ENCODE measurements at regions not wholly inside any gene's neighbourhood (a gene's known extent, or its start where the extent isn't known, plus 50 kb on each side); places are given as distances from the start of the nearest gene placed in this dataset.

DNA sequence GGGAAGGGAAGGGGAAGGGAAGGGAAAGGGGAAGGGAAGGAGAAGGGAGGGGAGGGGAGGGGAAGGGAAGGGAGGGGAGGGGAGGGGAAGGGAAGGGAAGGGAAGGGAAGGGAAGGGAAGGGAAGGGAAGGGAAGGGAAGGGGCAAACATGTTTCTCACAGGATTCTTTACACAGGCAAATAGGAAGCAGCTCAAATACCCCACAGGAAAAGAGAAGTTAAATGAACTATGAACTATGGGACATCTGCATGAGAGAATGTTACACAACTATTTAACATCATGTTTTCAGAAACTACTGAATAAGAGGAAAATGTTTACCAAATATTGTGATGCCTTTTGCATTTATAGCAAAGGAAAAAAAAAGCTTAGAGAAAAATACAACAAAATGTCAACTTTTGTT lies 125.4 kb upstream of the SLC30A5 start:
- H3K36me3 ChIP-seq (ENCODE audit: low read depth): no peaks in the 10 kb centered on the region
- H3K27ac ChIP-seq (ENCODE audit: poor library complexity, severe bottlenecking): no peak overlapping the region
- TF ChIP-seq, protein P1, sequence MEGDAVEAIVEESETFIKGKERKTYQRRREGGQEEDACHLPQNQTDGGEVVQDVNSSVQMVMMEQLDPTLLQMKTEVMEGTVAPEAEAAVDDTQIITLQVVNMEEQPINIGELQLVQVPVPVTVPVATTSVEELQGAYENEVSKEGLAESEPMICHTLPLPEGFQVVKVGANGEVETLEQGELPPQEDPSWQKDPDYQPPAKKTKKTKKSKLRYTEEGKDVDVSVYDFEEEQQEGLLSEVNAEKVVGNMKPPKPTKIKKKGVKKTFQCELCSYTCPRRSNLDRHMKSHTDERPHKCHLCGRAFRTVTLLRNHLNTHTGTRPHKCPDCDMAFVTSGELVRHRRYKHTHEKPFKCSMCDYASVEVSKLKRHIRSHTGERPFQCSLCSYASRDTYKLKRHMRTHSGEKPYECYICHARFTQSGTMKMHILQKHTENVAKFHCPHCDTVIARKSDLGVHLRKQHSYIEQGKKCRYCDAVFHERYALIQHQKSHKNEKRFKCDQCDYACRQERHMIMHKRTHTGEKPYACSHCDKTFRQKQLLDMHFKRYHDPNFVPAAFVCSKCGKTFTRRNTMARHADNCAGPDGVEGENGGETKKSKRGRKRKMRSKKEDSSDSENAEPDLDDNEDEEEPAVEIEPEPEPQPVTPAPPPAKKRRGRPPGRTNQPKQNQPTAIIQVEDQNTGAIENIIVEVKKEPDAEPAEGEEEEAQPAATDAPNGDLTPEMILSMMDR (IDR thresholded peaks at IDR 0.05; ENCODE audit: poor library complexity, severe bottlenecking): no peak
- DNase-seq (ENCODE audit: low spot score) (no peak), ATAC-seq (ENCODE audit: low read depth) (no peak)
- H3K9me3 ChIP-seq (ENCODE audit: severe bottlenecking): no peaks in the 10 kb centered on the region
- no peaks in the 10 kb centered on the region for H3K4me1 ChIP-seq (ENCODE audit: insufficient read depth, poor library complexity, severe bottlenecking)
- no peaks in the 10 kb centered on the region for H3K27me3 ChIP-seq (ENCODE audit: insufficient read depth, poor library complexity, severe bottlenecking)
- no peak overlapping the region for H3K4me3 ChIP-seq (ENCODE audit: severe bottlenecking)

DNA sequence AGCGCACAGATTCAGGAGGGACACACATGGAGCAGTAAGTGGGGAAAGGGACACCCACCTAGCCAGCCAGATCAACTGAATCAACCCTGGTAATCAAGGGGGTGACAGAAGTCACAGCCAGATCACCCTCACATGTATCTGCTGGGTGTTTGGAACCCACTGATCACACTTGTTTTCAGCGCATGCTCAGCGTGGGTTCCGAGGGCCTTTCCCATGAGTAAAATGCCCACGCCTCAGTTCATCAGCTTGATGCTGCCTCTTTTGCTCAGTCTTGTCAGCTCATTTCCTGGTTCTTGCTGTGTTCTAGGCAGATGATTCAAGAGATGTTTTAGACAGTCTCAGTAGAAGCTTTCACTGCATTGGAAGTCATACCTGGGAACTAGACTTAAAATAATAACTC lies 123.2 kb upstream of the SLC30A5 start:
- H3K9me3 ChIP-seq (ENCODE audit: severe bottlenecking): no peaks in the 10 kb centered on the region
- TF ChIP-seq, protein P1 (IDR thresholded peaks at IDR 0.05; ENCODE audit: poor library complexity, severe bottlenecking): no peak
- no peak for DNase-seq (ENCODE audit: low spot score)
- no peaks in the 10 kb centered on the region for H3K27me3 ChIP-seq (ENCODE audit: insufficient read depth, poor library complexity, severe bottlenecking)
- ATAC-seq (ENCODE audit: low read depth): no peak
- H3K4me3 ChIP-seq (ENCODE audit: severe bottlenecking): no peak overlapping the region
- H3K4me1 ChIP-seq (ENCODE audit: insufficient read depth, poor library complexity, severe bottlenecking): no peaks in the 10 kb centered on the region
- no peaks in the 10 kb centered on the region for H3K36me3 ChIP-seq (ENCODE audit: low read depth)
- no peak overlapping the region for H3K27ac ChIP-seq (ENCODE audit: poor library complexity, severe bottlenecking)

DNA sequence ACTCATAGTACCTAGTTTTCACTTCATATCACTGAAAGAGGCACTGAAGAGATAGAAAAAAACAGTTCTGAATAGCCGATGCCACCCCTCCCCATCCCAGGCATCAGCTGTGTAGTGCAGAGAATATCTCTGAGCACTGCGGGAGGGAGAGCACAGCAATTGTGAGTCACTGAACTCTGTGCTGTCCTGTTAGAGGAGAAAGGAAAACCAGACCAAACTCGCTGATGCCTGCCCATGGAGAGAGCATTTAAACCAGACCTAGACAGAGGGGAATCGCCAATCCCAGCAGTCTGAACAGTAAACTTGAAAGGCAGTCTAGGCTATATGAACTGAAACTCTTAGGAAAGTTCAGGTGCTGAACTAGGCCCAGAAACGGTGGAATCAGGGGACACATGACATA lies 120.1 kb upstream of the SLC30A5 start:
- H3K4me1 ChIP-seq (ENCODE audit: insufficient read depth, poor library complexity, severe bottlenecking): no peaks in the 10 kb centered on the region
- no peaks in the 10 kb centered on the region for H3K36me3 ChIP-seq (ENCODE audit: low read depth)
- H3K4me3 ChIP-seq (ENCODE audit: severe bottlenecking): no peak overlapping the region
- H3K9me3 ChIP-seq (ENCODE audit: severe bottlenecking): no peaks in the 10 kb centered on the region
- ATAC-seq (ENCODE audit: low read depth): no peak
- TF ChIP-seq, protein P1 (IDR thresholded peaks at IDR 0.05; ENCODE audit: poor library complexity, severe bottlenecking): no peak
- no peak overlapping the region for H3K27ac ChIP-seq (ENCODE audit: poor library complexity, severe bottlenecking)
- DNase-seq (ENCODE audit: low spot score): no peak
- no peaks in the 10 kb centered on the region for H3K27me3 ChIP-seq (ENCODE audit: insufficient read depth, poor library complexity, severe bottlenecking)

DNA sequence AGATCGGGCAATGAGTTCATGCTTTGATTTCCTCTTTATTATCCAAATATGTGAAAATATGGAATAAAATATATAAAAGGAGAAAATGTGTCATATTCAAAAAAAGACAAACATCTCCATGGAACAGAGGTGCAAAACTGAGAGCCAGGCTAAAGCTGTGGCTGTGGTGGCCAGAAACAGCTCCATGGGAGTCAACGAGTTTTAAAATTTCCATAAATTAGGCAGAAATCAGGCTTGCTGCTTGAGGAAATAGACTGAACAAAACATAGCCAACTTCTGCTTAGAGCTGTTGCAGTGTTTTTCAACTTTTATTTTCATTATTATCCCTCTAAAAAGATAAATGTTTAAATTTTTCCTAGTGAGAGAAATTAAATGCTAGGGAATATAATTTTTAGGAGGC lies 110.8 kb upstream of the SLC30A5 start:
- no peaks in the 10 kb centered on the region for H3K36me3 ChIP-seq (ENCODE audit: low read depth)
- no peak overlapping the region for H3K27ac ChIP-seq (ENCODE audit: poor library complexity, severe bottlenecking)
- H3K27me3 ChIP-seq (ENCODE audit: insufficient read depth, poor library complexity, severe bottlenecking): peaks cover 3% of the 10 kb centered on the region
- no peaks in the 10 kb centered on the region for H3K9me3 ChIP-seq (ENCODE audit: severe bottlenecking)
- DNase-seq (ENCODE audit: low spot score) (no peak), ATAC-seq (ENCODE audit: low read depth) (no peak)
- no peaks in the 10 kb centered on the region for H3K4me1 ChIP-seq (ENCODE audit: insufficient read depth, poor library complexity, severe bottlenecking)
- TF ChIP-seq, protein P1 (IDR thresholded peaks at IDR 0.05; ENCODE audit: poor library complexity, severe bottlenecking): no peak
- H3K4me3 ChIP-seq (ENCODE audit: severe bottlenecking): no peak overlapping the region

DNA sequence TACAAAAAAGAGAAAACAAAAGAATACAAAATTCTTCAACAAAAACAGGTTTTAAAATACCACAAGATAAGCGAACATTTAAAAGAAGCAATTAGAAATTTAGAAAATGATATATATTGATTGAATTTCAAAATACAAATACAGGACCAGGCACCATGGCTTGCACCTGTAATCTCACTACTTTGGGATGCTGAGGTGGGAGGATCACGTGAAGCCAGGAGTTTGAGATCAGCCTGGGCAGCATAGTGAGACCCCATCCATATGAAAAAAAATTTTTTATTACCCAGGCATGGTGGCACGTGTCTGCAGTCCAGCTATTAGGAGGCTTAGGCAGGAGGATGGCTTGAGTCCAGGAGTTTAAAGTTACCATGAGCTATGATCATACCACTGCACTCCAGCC lies 109.9 kb upstream of the SLC30A5 start:
- Histone ChIP-seq H3K27me3 (ENCODE audit: insufficient read depth, poor library complexity, severe bottlenecking) (peaks cover 3% of the 10 kb centered on the region), H3K4me1 (ENCODE audit: insufficient read depth, poor library complexity, severe bottlenecking) (no peaks in the 10 kb centered on the region), H3K36me3 (ENCODE audit: low read depth) (no peaks in the 10 kb centered on the region), H3K27ac (ENCODE audit: poor library complexity, severe bottlenecking) (no peak overlapping the region), H3K4me3 (ENCODE audit: severe bottlenecking) (no peak overlapping the region), H3K9me3 (ENCODE audit: severe bottlenecking) (no peaks in the 10 kb centered on the region)
- TF ChIP-seq, protein P1 (IDR thresholded peaks at IDR 0.05; ENCODE audit: poor library complexity, severe bottlenecking): no peak
- DNase-seq (ENCODE audit: low spot score): no peak
- no peak for ATAC-seq (ENCODE audit: low read depth)
